ENCODE measurements at regions not wholly inside any gene's neighbourhood (a gene's known extent, or its start where the extent isn't known, plus 50 kb on each side); places are given as distances from the start of the nearest gene placed in this dataset.

GRCh38 chr12:19709889-19710288 is 270.6 kb downstream of the AEBP2 start:
- TF ChIP-seq CTCF (IDR thresholded peaks at IDR 0.05; ENCODE audit: low read depth, low read length) (no peak), EZH2phosphoT487 (IDR thresholded peaks at IDR 0.05; ENCODE audit: low read depth) (no peak)

Data from OCI-LY3 (cell line).